ENCODE measurements at regions not wholly inside any gene's neighbourhood (a gene's known extent, or its start where the extent isn't known, plus 50 kb on each side); places are given as distances from the start of the nearest gene placed in this dataset.

DNA sequence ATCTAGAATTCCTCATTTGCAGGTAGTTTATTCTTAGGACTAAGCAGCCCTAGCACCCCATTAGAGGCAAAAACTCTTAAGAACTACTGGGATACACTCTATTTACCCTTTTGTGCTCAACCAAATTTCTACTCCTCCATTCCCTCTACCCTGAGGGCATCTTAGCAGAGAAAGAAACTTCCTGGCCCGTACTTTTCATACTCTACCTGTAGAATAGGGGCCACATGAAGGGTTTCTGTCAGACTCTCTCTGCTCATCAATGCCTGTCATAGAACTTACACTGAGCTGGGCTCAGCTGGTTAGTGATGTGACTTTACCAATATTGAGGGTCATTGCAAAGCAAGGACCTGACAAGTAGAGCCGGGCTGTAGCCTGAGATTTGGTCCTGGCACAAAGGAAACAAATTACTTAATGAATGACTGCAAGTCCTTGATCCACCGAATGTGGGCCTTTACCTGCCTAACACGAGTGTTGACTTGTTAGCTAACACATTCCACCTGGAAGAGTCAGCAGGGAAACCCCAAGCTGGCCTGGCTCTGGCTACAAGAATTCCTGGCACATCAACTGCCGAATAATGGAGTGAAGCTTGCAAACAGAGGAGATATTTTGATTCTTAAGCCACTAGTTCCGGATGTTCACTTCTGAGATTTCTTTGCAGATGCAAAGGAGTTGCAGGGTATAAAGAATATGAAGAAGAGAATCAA lies 280.5 kb upstream of the JAG1 start:
- Histone ChIP-seq H3K27ac (ENCODE audit: low read depth, low read length) (no peak overlapping the region), H3K9me3 (ENCODE audit: control insufficient read depth, insufficient read depth, low read length) (no peaks in the 10 kb centered on the region), H3K4me1 (ENCODE audit: control insufficient read depth, insufficient read depth, low read length) (no peaks in the 10 kb centered on the region), H3K36me3 (ENCODE audit: control insufficient read depth, insufficient read depth, low read length) (no peaks in the 10 kb centered on the region), H3K27me3 (ENCODE audit: control insufficient read depth, insufficient read depth, low read length) (no peaks in the 10 kb centered on the region), H3K4me3 (ENCODE audit: low read depth, low read length) (no peak overlapping the region)
- DNase-seq (ENCODE audit: low read depth in 4 of 6, low spot score in 6 of 6) = no peak
- 97% methylated on average over 4 of the region's 6 CpGs for WGBS (ENCODE audit: insufficient coverage)

- Histone ChIP-seq H3K27ac (ENCODE audit: low read depth, low read length) (no peak overlapping the region), H3K9me3 (ENCODE audit: control insufficient read depth, insufficient read depth, low read length) (no peaks in the 10 kb centered on the region), H3K4me3 (ENCODE audit: low read depth, low read length) (no peak overlapping the region), H3K36me3 (ENCODE audit: control insufficient read depth, insufficient read depth, low read length) (no peaks in the 10 kb centered on the region), H3K4me1 (ENCODE audit: control insufficient read depth, insufficient read depth, low read length) (no peaks in the 10 kb centered on the region), H3K27me3 (ENCODE audit: control insufficient read depth, insufficient read depth, low read length) (no peaks in the 10 kb centered on the region)
- peak in 1 of 6 donors; percentile 24 for DNase-seq (ENCODE audit: low read depth in 4 of 6, low spot score in 6 of 6)
- 78% methylated on average over 3 of the region's 3 CpGs for WGBS (ENCODE audit: insufficient coverage)
Observed at GRCh38 chr20:10954908-10955580, 281.2 kb upstream of the JAG1 start.

- Histone ChIP-seq H3K4me3 (ENCODE audit: low read depth, low read length) (no peak overlapping the region), H3K27me3 (ENCODE audit: control insufficient read depth, insufficient read depth, low read length) (no peaks in the 10 kb centered on the region), H3K27ac (ENCODE audit: low read depth, low read length) (no peak overlapping the region), H3K9me3 (ENCODE audit: control insufficient read depth, insufficient read depth, low read length) (no peaks in the 10 kb centered on the region), H3K36me3 (ENCODE audit: control insufficient read depth, insufficient read depth, low read length) (no peaks in the 10 kb centered on the region), H3K4me1 (ENCODE audit: control insufficient read depth, insufficient read depth, low read length) (no peaks in the 10 kb centered on the region)
- no peak for DNase-seq (ENCODE audit: low read depth in 4 of 6, low spot score in 6 of 6)
- no CpG with 5 or more reads among the region's 3 CpGs for WGBS (ENCODE audit: insufficient coverage)
Observed at GRCh38 chr20:10958279-10958678, 284.5 kb upstream of the JAG1 start.

DNA sequence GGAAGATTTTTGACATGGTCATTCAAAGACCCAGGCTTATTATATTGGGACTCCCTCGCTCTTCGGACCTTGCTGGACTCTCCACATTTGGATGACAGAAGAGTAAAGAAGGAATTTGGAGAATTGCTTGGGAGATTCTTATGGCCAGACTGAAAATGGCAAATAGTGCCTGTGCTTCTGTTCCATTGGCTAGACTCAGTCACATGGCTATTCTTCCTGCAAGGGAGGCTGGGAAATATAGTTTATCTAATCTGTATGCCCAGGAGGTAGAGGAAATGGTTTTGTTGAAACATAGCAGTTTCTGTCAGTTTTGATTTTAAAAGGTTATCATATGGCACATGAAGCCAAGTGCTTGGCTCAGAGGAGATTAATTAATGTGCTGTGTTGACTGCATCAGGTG lies 286.6 kb upstream of the JAG1 start:
- no peaks in the 10 kb centered on the region for H3K9me3 ChIP-seq (ENCODE audit: control insufficient read depth, insufficient read depth, low read length)
- no peaks in the 10 kb centered on the region for H3K27me3 ChIP-seq (ENCODE audit: control insufficient read depth, insufficient read depth, low read length)
- 100% methylated on average over 2 of the region's 2 CpGs for WGBS (ENCODE audit: insufficient coverage)
- no peaks in the 10 kb centered on the region for H3K4me1 ChIP-seq (ENCODE audit: control insufficient read depth, insufficient read depth, low read length)
- H3K27ac ChIP-seq (ENCODE audit: low read depth, low read length) = no peak overlapping the region
- DNase-seq (ENCODE audit: low read depth in 4 of 6, low spot score in 6 of 6) = no peak
- H3K36me3 ChIP-seq (ENCODE audit: control insufficient read depth, insufficient read depth, low read length) = no peaks in the 10 kb centered on the region
- no peak overlapping the region for H3K4me3 ChIP-seq (ENCODE audit: low read depth, low read length)

GRCh38 chr20:10961651-10962288 lies 288.0 kb upstream of the JAG1 start:
- no peaks in the 10 kb centered on the region for H3K9me3 ChIP-seq (ENCODE audit: control insufficient read depth, insufficient read depth, low read length)
- WGBS (ENCODE audit: insufficient coverage) = no CpG with 5 or more reads among the region's 1 CpG

GRCh38 chr20:10962937-10963336 lies 289.1 kb upstream of the JAG1 start:
- DNase-seq (ENCODE audit: low read depth in 4 of 6, low spot score in 6 of 6) = no peak
- WGBS (ENCODE audit: insufficient coverage) = 88% methylated on average over 3 of the region's 3 CpGs
- H3K27me3 ChIP-seq (ENCODE audit: control insufficient read depth, insufficient read depth, low read length) = no peaks in the 10 kb centered on the region
- H3K27ac ChIP-seq (ENCODE audit: low read depth, low read length) = no peak overlapping the region
- no peaks in the 10 kb centered on the region for H3K36me3 ChIP-seq (ENCODE audit: control insufficient read depth, insufficient read depth, low read length)
- H3K9me3 ChIP-seq (ENCODE audit: control insufficient read depth, insufficient read depth, low read length) = no peaks in the 10 kb centered on the region
- no peak overlapping the region for H3K4me3 ChIP-seq (ENCODE audit: low read depth, low read length)
- no peaks in the 10 kb centered on the region for H3K4me1 ChIP-seq (ENCODE audit: control insufficient read depth, insufficient read depth, low read length)

More at GRCh38 chr20:10961651-10962288, 288.0 kb upstream of the JAG1 start:
- H3K4me1 ChIP-seq (ENCODE audit: control insufficient read depth, insufficient read depth, low read length) = no peaks in the 10 kb centered on the region
- no peaks in the 10 kb centered on the region for H3K27me3 ChIP-seq (ENCODE audit: control insufficient read depth, insufficient read depth, low read length)
- DNase-seq (ENCODE audit: low read depth in 4 of 6, low spot score in 6 of 6) = no peak
- no peak overlapping the region for H3K4me3 ChIP-seq (ENCODE audit: low read depth, low read length)
- no peak overlapping the region for H3K27ac ChIP-seq (ENCODE audit: low read depth, low read length)
- H3K36me3 ChIP-seq (ENCODE audit: control insufficient read depth, insufficient read depth, low read length) = no peaks in the 10 kb centered on the region

GRCh38 chr20:10963717-10964266 lies 290.0 kb upstream of the JAG1 start:
- Histone ChIP-seq H3K9me3 (ENCODE audit: control insufficient read depth, insufficient read depth, low read length) (no peaks in the 10 kb centered on the region), H3K27ac (ENCODE audit: low read depth, low read length) (no peak overlapping the region), H3K36me3 (ENCODE audit: control insufficient read depth, insufficient read depth, low read length) (no peaks in the 10 kb centered on the region), H3K4me3 (ENCODE audit: low read depth, low read length) (no peak overlapping the region), H3K4me1 (ENCODE audit: control insufficient read depth, insufficient read depth, low read length) (no peaks in the 10 kb centered on the region), H3K27me3 (ENCODE audit: control insufficient read depth, insufficient read depth, low read length) (no peaks in the 10 kb centered on the region)
- WGBS (ENCODE audit: insufficient coverage) = 40% methylated on average over 1 of the region's 2 CpGs
- DNase-seq (ENCODE audit: low read depth in 4 of 6, low spot score in 6 of 6) = no peak

DNA sequence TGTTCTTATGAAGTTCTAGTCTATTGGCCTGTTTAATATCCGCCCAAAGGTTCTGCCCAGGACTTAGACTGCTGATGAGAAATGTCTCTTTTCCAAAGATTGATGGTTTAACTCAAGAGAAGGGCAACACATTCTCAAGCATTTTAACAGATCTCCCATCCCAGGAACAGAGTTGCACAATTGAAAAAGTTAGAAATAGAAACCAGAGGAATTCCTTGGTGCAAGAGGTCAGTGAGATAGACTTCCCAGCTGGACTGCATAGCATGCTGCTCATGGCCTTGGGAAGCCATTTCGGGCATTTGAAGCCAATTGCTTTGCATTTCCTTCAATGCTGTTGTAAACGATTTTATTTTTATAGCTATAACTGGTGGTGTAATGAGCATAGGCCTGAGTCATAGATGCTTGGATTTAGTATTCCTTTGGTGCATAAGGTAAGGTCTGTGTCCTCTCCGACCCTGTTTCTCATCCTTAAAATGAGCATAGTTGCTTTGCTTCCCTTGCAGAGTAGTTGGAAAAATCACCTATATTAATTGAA lies 292.2 kb upstream of the JAG1 start:
- Histone ChIP-seq H3K27me3 (ENCODE audit: control insufficient read depth, insufficient read depth, low read length) (no peaks in the 10 kb centered on the region), H3K4me3 (ENCODE audit: low read depth, low read length) (no peak overlapping the region), H3K9me3 (ENCODE audit: control insufficient read depth, insufficient read depth, low read length) (no peaks in the 10 kb centered on the region), H3K36me3 (ENCODE audit: control insufficient read depth, insufficient read depth, low read length) (no peaks in the 10 kb centered on the region), H3K27ac (ENCODE audit: low read depth, low read length) (no peak overlapping the region), H3K4me1 (ENCODE audit: control insufficient read depth, insufficient read depth, low read length) (no peaks in the 10 kb centered on the region)
- 100% methylated on average over 2 of the region's 4 CpGs for WGBS (ENCODE audit: insufficient coverage)
- no peak for DNase-seq (ENCODE audit: low read depth in 4 of 6, low spot score in 6 of 6)

GRCh38 chr20:10970109-10970508 lies 296.3 kb upstream of the JAG1 start:
- H3K36me3 ChIP-seq (ENCODE audit: control insufficient read depth, insufficient read depth, low read length) = no peaks in the 10 kb centered on the region
- WGBS (ENCODE audit: insufficient coverage) = no CpG with 5 or more reads among the region's 1 CpG
- H3K27ac ChIP-seq (ENCODE audit: low read depth, low read length) = no peak overlapping the region
- H3K27me3 ChIP-seq (ENCODE audit: control insufficient read depth, insufficient read depth, low read length) = no peaks in the 10 kb centered on the region
- no peak overlapping the region for H3K4me3 ChIP-seq (ENCODE audit: low read depth, low read length)
- no peaks in the 10 kb centered on the region for H3K9me3 ChIP-seq (ENCODE audit: control insufficient read depth, insufficient read depth, low read length)
- no peak for DNase-seq (ENCODE audit: low read depth in 4 of 6, low spot score in 6 of 6)
- no peaks in the 10 kb centered on the region for H3K4me1 ChIP-seq (ENCODE audit: control insufficient read depth, insufficient read depth, low read length)

All from spinal cord (tissue), 9 donors.